ENCODE measurements at regions not wholly inside any gene's neighbourhood (a gene's known extent, or its start where the extent isn't known, plus 50 kb on each side); places are given as distances from the start of the nearest gene placed in this dataset.

DNA sequence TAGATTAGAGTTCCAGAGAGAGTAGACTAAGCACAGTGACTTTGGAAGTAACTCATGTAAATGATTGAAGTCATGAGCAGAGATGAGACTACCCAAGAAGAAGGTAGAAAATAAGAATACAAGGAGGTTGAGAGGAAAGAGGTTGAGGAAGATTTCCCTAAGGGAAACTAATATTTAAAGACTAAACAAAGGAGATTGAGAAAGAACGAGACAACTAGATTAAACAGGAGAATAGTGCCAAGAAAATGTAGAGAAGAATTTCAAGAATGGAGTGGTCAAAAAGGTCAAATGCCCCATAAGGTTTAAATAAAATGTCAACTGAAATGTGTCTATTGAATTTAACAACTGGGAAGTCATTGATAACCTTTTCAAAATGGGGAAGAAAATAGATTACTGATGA, 59.0 kb downstream of the RPS29 start:
- no peak for DNase-seq

DNA sequence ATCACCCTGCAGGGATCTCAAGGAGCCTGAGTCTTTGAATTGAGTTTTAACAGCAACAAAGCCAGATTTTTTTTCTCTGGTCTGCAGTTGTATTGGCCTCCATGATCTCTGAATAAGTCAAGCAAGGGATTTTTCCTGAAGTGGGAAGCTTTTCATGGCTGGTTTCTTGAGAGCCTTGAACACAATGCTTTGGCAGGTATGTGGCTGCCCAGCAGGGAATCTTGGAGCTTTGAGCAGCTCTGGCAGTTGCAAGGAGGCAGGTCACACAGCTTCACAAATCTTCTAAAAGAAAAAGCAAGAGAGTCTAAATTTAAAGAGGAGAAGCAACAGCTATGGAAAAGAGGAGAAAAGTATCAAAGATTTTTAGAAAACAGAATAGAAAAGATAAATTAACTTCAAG, 60.1 kb downstream of the RPS29 start:
- no peak for DNase-seq

DNA sequence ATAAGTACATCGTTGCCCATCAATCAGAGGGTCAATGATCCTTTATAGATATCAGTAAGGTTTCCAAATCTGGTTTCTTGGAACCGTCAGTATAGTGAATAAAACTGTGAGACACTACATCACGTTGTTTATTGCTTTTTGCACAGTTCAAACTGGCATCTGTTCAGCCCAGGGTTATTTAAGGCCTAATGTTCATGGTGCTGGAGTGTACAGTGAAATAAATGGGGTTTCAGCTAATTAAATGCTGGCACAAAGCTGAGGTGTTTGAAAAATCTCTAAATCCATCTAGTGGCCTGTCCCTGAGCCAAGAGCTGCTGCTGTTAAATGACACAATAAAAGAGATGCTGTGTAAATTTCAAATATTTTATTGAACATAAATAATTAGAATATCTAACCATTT, 69.9 kb downstream of the RPS29 start:
- DNase-seq, result no peak

DNA sequence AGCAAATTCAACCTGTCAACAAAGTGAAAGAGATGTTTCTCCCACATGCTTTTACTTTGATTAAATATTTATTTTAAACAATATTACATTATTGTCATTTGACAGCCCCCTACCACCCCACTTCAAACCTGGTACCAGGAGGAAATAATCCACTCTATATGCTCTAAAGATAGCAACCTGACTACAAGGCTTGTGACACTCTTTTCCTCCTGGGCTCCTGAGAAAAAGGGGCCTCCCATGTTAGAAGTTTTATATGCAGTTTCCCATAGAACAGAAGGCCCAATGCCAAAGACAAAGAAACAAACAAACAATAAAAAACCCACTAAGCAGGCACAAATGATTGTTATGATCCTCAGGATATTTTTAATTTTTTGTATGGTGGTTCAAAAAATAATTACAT, 73.6 kb downstream of the RPS29 start:
- DNase-seq, result no peak

DNA sequence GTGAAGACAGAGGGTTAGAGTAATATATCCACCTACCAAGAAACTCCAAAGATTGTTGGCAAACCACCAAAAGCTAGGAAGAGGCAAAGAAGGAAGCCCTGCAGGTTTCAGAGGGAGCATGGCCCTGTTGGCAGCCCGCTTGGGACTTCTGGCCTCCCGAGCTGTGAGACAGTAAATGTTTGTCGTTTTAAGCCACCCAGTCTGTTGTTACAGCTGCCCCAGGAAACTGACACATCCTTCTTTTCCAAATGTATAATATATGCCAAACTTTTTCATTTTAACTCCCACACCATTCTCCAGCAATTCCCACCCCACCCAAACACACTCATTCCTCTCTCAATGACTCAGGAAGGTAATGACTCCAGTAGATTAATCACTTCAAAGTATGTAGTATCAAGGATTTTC, 74.0 kb downstream of the RPS29 start:
- no peak for DNase-seq

DNA sequence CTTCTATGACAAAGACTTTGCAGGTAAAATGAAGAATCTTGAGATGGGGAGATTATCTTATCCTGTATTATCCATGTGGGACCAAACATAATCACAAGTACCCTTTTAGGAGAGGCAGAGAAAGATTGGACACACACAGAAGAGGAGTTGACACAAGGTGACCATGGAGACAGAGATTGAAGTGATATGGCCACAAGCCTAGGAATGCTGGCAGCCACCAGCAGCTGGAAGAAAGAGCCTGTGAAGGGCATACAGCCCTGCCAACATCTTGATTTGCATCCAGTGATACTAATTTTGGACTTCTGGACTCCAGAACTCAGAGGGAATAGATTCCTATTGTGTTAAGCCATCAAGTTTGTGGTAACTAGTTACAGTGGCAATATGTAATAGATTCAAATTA, 78.1 kb downstream of the RPS29 start:
- DNase-seq, result no peak

DNA sequence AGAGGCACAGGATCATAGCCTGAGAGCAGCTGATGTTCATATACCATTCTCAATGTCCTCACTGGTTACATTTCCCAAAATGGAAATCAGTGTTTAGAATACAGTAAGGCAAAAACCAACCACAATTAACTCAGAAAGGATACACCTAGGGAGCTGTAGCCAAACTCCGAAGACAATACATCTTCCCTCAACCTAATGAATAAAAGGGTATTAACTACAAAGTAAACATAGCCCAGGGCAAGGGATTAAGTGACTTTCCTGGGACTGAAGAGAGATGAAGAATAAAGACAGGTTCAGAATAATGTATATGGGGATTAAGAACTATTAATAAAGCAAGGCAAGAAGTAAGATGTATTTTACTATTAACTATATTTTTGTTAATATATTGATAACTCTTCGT, 79.5 kb downstream of the RPS29 start:
- no peak for DNase-seq

DNA sequence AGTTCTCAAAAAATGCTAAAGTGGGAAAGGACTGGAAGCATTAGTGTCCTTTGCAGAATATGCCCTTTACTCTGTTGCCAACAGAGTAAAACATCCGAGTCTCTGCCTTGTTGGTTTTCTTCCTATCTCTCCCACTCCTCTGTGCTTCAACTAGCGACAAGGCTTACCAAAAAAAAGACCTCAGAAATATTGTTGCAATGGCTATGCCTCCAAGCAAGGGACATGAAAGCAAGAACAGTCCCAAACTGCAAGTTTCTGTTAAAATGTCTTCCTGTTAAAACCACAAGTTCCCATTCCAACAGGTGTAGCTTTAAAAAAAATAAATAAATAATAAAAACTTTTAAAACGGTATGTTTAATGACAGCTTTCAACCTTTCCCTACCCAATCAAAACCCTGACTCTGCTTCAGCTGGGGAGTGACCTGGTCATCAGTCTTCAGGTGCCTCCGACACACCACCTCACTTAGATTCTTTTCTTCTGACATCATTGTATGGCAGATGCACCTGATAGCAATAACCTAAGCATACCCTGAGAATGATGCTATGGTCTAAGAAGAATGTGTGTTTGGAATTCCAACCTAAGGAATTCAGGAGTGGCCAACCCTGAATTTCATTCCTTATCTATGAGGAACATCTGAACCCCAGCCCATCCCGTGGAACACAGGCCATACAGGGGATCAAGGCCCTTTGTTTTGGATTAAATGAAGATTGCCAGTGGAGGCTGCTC, 81.0 kb downstream of the RPS29 start:
- DNase-seq, result no peak

DNA sequence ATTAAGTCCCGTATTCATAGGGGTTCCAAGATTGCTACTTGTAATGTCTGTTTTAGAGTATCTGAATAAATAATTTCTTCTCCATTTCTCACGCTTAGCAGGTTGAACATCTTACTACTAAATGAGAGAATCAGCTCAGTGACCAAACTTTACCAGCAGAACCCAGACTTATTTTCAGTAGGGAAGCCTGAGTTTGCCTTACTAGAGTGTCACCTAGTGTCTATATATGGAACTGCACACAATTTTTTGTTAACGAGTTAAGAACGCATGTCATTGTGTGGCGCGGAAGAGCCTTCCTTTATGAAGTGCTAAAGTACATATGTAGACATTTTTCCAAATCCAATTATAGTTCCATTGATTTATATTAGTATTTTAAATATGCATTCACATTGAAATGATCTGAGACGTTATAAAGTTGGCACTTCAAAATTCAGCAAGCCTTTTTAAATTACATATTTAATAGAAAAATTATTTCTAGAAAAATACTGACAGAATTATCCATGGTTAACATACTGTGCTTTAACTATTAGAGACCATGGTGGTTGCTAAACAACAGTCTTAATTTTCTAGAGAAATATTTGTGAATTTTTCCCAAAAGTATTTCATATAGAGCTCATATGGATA, 88.3 kb downstream of the RPS29 start:
- peak; percentile 88 for DNase-seq

DNA sequence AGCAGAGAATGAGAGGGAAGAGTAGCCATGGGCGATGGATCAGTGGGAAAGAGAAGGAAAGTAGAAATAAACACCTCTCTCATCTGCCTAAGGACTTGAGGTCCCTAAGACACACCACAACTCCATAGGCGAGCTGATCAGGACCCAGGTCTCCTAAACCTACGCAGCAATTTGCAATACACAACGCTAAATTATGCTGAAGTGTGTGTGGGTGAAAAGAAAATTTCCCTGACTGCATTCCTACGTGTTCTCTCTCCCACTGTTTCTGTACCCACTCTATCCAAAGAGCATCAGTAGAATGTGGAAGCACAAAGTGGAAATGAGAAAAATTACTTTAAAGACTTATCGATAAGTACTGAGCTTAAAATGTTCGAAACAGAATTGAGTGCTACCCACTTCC, 88.9 kb downstream of the RPS29 start:
- no peak for DNase-seq

DNA sequence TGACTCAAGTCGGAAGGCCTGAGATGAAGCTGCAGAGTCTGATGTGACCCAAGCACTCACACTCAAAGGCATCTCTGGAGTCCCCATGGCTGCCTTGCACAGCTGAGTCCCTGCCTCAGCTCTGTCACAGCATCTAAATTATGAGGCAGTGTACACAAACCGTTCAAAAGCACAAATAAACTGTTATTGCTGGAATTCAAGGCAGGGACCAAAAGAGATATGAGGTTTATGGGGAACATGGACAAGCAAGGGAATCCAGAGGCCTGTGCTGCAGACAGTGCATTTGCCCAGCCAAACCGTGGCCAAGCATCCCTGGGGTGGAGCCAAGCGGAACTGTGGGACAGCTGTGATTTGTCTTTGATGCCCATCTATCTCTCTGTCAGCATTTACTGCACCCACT, 91.3 kb downstream of the RPS29 start:
- DNase-seq, result no peak

DNA sequence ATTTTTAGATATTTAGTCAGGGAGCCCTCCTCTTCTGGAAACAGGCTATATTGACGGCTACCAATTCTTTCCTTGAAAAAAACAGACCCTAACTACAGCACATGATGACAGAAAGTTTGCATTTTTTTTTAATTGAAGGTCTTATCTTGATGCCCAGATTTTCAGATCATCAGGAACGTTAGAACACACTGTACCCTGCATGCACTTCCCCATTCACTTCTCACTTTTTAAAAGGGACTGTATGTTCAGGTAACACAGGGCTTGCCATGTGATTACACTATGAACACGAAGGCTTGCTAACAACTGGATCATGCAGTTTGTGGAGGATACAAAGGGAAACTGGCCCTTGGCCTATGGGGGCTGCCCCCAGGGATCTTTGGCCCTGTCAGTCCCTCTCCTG, 92.6 kb downstream of the RPS29 start:
- no peak for DNase-seq

DNA sequence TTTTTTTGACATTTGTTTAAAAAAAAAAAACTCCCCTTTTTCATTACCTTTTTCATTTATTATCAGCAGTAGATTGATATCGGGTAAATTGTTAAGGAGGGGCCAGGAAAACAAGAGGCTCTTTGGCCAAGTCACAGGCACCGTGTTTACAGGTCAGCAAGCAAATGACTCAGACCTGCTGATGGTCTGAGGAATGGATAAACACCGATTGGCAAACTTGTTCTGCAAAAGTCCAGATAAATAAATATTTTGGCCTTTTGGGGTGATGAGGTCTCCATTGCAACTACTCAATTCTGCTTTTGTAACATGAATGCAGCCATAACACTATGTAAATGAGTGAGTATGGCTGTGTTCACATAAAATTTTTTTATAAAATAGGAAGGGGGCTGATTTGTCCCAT, 94.0 kb downstream of the RPS29 start:
- DNase-seq, result no peak

DNA sequence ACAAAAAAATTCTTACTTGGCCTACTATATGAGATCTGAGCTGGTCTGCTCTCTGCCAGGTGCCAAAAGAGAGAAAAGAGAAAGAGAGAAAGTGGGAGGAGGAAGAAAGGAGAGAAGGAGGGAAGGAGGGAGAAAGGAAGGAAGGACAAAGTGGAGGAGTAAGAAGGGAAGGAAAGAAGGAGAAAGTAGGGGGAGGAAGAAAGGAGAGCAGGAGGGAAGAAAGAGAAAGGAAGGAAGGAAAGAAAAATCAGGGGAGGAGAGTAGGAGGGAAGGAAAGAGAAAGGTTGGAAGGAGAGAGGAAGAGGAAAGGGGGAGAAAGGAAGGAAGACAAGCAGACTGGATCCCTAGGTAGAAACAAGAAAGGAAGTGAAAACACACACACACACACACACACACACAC, 96.8 kb downstream of the RPS29 start:
- no peak for DNase-seq

DNA sequence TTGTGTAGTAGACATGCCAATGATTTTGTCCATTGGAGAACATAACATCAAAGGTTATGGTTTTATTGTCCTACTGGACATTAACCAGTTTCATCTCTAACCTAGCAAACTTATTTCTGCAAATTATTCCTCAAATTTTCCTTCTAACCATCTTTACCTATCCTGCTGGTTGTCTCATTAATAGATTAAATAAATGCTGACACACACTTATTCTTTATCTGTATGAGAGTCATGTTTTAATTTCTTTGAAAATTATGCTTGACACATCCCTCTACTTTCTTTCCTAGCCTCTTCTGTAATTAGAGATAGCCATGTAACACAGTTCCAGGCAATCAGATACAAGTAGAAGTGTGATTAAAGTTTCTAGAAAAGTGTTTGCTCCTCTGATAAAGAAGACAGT, 98.9 kb downstream of the RPS29 start:
- DNase-seq, result no peak

DNA sequence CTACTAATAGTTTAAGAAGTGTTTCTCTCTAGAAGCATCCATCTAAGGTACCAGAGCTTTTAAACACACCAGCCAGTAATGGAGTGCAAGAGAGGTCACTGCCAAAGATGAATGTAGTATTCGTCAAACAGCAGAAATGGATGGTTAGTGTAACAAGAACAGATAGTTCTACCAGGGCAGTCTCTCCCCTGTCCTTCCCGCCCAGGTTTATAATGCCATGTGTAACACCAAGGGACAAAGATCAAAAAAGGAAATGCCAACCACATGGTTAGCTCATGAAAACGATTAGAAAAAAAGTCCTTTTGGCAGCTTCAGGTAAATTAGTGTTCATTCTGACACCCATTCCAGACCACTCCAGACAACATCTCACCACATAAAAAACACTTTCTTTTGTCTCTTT, 100.9 kb downstream of the RPS29 start:
- no peak for DNase-seq

DNA sequence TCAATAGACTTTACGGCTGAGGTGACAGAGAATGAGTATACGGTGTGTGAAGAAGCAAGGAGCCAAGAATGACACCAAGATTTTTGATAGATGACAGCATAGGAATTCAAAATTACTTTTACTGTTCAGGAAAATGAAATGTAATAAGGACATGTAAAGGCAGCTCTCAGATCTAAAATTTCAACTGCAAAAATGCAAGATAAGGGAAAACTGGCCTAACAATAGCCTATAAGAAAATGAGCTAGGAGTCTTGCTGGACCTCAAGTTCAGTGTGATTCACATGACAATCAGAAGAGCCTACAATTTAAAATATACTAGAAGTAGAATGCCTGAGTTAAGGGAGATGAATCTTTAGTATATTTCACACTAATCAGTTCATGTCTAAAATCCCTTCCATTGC, 102.0 kb downstream of the RPS29 start:
- no peak for DNase-seq

DNA sequence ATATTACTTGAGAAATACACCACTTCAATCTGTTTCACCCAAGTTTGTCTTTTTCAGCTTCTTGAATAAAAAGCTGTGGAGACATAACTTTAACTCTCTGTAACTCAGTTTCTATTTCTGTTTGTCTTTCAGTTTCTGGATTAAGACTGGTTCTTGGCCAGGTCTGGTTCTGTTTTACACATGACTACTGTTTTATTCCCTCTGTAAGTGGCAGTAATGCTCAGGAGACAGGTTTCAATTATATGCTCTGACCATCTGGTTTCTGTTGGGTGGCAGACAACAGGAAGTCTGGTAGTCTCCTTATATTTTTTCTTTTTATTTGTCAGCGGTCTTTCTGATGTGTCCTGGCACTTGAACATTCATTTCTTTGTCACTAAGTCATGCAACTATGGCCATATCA, 102.9 kb downstream of the RPS29 start:
- DNase-seq, result no peak

DNA sequence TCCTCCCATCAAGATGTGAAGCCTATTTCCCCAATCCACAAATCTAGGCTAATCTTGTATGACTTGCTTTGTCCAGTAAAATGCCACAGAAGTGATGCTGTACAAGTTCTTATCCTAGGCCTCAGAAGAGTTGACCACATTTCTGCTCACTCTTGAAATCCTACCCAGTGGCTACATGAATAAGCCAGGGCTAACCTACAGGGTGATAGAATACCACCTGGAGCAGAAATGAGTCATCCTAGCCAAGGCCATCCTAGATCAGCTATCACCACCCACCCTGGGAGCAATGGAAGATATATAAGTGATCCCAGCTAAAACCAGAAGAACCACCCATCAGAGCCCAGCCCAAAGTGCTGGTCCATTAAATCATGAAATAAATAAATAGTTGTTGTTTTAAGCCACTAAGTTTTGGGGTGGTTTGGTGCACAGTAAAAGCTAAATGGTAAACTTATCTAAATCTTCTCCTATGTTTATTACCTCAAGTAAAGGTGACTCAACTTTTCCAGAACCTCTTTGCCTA, 105.1 kb downstream of the RPS29 start:
- DNase-seq, result no peak

DNA sequence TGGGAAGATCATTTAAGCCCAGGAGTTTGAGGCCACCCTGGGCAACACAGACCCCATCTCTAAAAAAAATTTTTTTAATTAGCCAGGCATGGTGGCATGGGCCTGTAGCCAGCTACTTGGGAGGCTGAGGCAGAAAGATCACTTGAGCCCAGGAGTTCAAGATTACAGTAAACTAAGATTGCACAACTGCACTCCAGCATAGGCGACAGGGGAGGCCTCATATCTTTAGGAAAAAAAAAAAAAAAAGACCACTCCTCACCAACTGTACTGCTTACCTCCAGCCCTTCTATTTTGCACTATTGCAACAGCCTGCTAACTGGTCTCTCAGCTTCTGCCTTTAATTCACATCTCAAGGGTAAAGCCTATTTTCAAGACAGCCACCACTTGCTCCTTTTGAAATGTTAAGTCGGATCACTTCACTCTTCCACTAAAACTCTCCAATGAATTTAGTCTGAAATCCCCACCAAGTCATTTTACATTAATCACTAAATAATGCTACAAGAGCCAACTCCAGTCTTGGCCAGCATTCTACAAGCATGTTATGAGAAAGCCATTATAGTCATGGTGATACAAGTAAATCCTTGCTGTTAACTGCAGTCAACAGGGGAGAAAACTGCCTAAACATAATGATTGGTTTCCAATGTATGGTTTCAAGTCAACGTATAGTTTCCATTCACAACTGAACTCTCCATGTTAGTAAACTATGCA, 106.0 kb downstream of the RPS29 start:
- no peak for DNase-seq

DNA sequence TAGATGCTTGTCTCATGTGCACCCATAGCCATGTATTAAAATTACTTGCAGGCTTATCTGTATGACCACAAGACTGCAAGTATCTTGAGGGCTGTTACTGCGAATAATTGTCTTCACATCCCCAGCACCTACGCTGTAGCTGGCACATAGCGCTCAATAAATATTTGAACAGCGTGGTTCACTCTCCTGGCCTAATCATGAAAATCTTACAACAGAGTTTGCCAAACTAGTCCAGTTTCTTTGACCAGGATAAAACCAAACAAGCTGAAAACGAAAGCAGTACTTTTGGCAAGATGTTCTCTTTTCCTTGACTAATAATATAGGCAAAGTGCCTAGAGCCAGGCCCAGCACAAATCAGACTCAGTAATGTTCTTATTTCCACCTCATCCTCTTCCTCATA, 106.7 kb downstream of the RPS29 start:
- no peak for DNase-seq

DNA sequence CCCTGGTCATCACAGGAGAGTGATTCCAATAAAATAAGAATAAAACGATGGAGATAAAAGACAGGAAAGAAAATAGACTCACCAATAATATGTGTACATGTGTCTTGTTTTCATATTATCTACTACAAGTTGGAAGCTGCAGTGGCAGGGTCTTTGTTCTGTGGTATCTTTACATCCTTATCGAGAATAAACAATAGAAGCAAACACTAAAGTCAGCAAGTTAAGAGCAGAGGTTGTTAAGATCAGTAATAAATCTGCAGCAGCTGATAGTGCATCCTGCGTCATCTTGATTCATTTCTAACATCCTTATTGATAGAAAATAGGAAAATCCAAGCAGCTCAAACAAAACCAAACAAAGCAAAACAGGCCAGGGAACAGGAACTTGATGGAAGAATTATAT, 107.4 kb downstream of the RPS29 start:
- DNase-seq, result no peak

DNA sequence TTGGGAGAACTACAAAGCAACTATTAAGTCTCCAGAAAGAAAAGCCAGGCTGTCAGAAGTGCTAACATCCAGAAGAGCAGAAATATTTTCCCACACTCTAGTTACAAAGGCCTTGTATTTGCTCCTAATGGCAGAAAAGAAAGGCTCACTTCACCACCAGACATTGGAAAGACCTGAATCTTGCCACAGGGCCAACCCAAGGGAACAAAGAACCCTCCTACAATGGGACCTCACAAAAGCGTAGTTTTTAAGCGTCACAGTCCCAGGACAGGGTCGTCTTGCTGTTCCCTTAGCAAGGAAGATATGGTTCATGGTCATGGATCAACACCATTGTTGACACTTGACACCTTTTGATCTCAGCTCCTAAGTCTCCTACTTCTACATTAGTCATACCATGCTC, 119.1 kb downstream of the RPS29 start:
- DNase-seq, result no peak

DNA sequence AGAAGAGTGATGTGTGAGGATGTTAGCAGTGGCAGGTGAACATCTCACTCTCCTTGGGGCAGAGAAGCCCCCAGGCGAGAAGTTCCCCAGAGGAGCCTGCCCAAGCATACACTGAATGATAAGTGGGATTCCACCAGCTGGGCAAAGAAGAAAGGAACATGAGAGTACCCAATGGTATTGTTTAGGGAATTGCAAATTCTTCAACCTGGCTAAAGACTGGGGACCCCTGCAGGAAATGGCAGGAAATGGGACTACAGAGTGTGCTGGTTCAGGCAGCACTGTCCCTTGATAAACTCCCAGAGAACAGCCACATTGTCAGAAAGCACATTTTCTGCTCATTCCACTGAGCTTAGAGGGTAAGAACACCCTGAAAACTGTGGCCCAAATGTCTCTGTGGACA, 121.3 kb downstream of the RPS29 start:
- DNase-seq, result no peak

Measured in KG1 (cell line).